GM12878 (cell line): ENCODE measurements at regions not wholly inside any gene's neighbourhood (a gene's known extent, or its start where the extent isn't known, plus 50 kb on each side); places are given as distances from the start of the nearest gene placed in this dataset.

Experiments used
- ATAC-seq: fragments of 200-7000 bp; cut with Tn5 transposase; 3 replicates; pipeline ENCODE4 v1.9.1; 2020; ENCODE audit warnings: mild to moderate bottlenecking, moderate library complexity
- BruUV-seq: library from RNA; stranded (reverse); fragments of 400-500 nt; replicated peaks from 2 replicates; lab custom pipeline; 2021; lab: Mats Ljungman, UMichigan
- CTCF ChIA-PET: fragments of 300-600 bp; sonication (Branson Sonifier 250); formaldehyde crosslinking; extraction: SDS; loops from one replicate; lab custom pipeline; 2021; ENCODE audit warnings: inconsistent platforms; lab: Yijun Ruan, JAX
- POLR2A ChIA-PET: fragments of 350-600 bp; formaldehyde crosslinking; extraction: SDS; loops from one replicate; lab custom pipeline; 2021; ENCODE audit warnings: inconsistent platforms; lab: Charles Lee
- RAD21 ChIA-PET: fragments of 300-600 bp; sonication (Branson Sonifier 250); formaldehyde crosslinking; loops from one replicate; lab custom pipeline; 2023; ENCODE audit warnings: antibody characterized with exemption; ENCODE audit not compliant: unreplicated experiment; lab: Charles Lee
- SMC1A ChIA-PET: fragments of 300-600 bp; sonication (Branson Sonifier 250); formaldehyde crosslinking; loops from one replicate; lab custom pipeline; 2023; ENCODE audit not compliant: unreplicated experiment, uncharacterized antibody; lab: Charles Lee
- DNase-seq: peaks from one replicate; pipeline ENCODE4 v3.0.0-alpha.2; 2011; ENCODE audit warnings: low read depth, low spot score
- FAIRE-seq: peaks from 3 replicates; lab custom pipeline; 2011; peaks lifted over from hg19 to GRCh38; lab: Jason Lieb, UNC
- H2AFZ ChIP-seq: 2 replicates; pipeline ENCODE4 v1.6.0; 2011; ENCODE audit warnings: low read depth, low read length, control low read depth; ENCODE audit not compliant: control insufficient read depth
- H3K27ac ChIP-seq: 2 replicates; pipeline ENCODE4 v1.5.1; 2011; ENCODE audit warnings: control low read depth; ENCODE audit not compliant: control insufficient read depth, insufficient read depth
- H3K27me3 ChIP-seq, 2 experiments: replicated peaks in 1 of 2; 2 replicates each; pipeline versions ENCODE4 v1.6.0 to v1.6.1; 2011; ENCODE audit warnings: low read length in 1 of 2; ENCODE audit not compliant: control insufficient read depth in 2 of 2, insufficient read depth in 2 of 2
- H3K36me3 ChIP-seq, 2 experiments: 2 replicates each; pipeline ENCODE4 v1.5.1; 2011; ENCODE audit warnings: low read length in 1 of 2; ENCODE audit not compliant: control insufficient read depth in 2 of 2, insufficient read depth in 2 of 2
- H3K4me1 ChIP-seq: 2 replicates; pipeline ENCODE4 v1.6.1; 2011; ENCODE audit warnings: mild to moderate bottlenecking, low read length, moderate library complexity, mixed read lengths; ENCODE audit not compliant: control insufficient read depth, insufficient read depth
- H3K4me2 ChIP-seq: 2 replicates; pipeline ENCODE4 v1.6.0; 2011; ENCODE audit warnings: control low read depth; ENCODE audit not compliant: control insufficient read depth, insufficient read depth
- H3K4me3 ChIP-seq: fragments of 200-600 bp; sonication (generic); 2 replicates; pipeline ENCODE4 v1.5.1; 2016
- H3K79me2 ChIP-seq: 2 replicates; pipeline ENCODE4 v1.6.0; 2011; ENCODE audit warnings: low read length; ENCODE audit not compliant: control insufficient read depth, insufficient read depth
- H3K9ac ChIP-seq: 2 replicates; pipeline ENCODE4 v1.8.0; 2011; ENCODE audit warnings: low read length, control low read depth, mixed read lengths; ENCODE audit not compliant: control insufficient read depth, insufficient read depth
- H3K9me3 ChIP-seq: replicated peaks from 3 replicates; pipeline ENCODE4 v1.5.1; 2011; ENCODE audit warnings: mild to moderate bottlenecking, low read length; ENCODE audit not compliant: control insufficient read depth, insufficient read depth
- H4K20me1 ChIP-seq: 2 replicates; pipeline ENCODE4 v1.6.0; 2011; ENCODE audit not compliant: control insufficient read depth, insufficient read depth
- CTCF ChIP-seq, 3 experiments: IDR thresholded peaks in 2 of 3; conservative IDR thresholded peaks in 1 of 3; 2 replicates each; pipeline ENCODE4 v1.5.1; 2011; ENCODE audit warnings: low read depth in 3 of 3, low read length in 3 of 3, mild to moderate bottlenecking in 3 of 3, control low read depth in 2 of 3, moderate library complexity in 2 of 3, inconsistent platforms in 1 of 3, mixed read lengths in 1 of 3; ENCODE audit not compliant: control insufficient read depth in 2 of 3, insufficient read depth in 1 of 3; ENCODE audit errors: extremely low read depth in 1 of 3
- DPF2 ChIP-seq: fragments of 450-650 bp; IDR thresholded peaks from 2 replicates; pipeline ENCODE4 v1.6.1; 2017; ENCODE audit warnings: mild to moderate bottlenecking
- E2F4 ChIP-seq: IDR thresholded peaks from 2 replicates; pipeline ENCODE4 v1.6.1; 2012; ENCODE audit warnings: low read depth, low read length, improper control_type of control experiment
- EGR1 ChIP-seq, 2 experiments: IDR thresholded peaks; 1 replicate in 1 of 2; 2 replicates in 1 of 2; pipeline ENCODE4 v1.6.1; 2011 to 2012; ENCODE audit warnings: low read depth in 2 of 2, low read length in 2 of 2, borderline replicate concordance in 1 of 2, mild to moderate bottlenecking in 1 of 2, moderate library complexity in 1 of 2
- IKZF2 ChIP-seq, 2 experiments: fragments of 450-650 bp; IDR thresholded peaks; 2 replicates each; pipeline ENCODE4 v1.6.1; 2017; ENCODE audit warnings: mild to moderate bottlenecking in 2 of 2, moderate library complexity in 2 of 2
- KAT2A ChIP-seq: conservative IDR thresholded peaks from 2 replicates; pipeline ENCODE4 v1.6.1; 2011; ENCODE audit warnings: low read depth, low read length; ENCODE audit not compliant: control insufficient read depth
- LARP7 ChIP-seq: fragments of 450-650 bp; IDR thresholded peaks from 2 replicates; pipeline ENCODE4 v1.6.1; 2017; ENCODE audit warnings: mild to moderate bottlenecking
- YY1 ChIP-seq: IDR thresholded peaks from 2 replicates; pipeline ENCODE4 v1.6.1; 2011; ENCODE audit warnings: low read depth, mild to moderate bottlenecking, low read length
- ZBTB4 ChIP-seq: fragments of 450-650 bp; formaldehyde crosslinking; IDR thresholded peaks from 2 replicates; pipeline ENCODE4 v1.4.0; 2022; ENCODE audit warnings: mild to moderate bottlenecking, moderate library complexity
- ZSCAN29 ChIP-seq: fragments of 450-650 bp; IDR thresholded peaks from 2 replicates; pipeline ENCODE4 v1.6.1; 2017; ENCODE audit warnings: mild to moderate bottlenecking, moderate library complexity
- WGBS: methylation state at CpG from one replicate; pipeline ENCODE4 v1.1.6; 2016; ENCODE audit warnings: low lambda C conversion rate; ENCODE audit not compliant: insufficient replicate concordance, insufficient coverage; ENCODE audit errors: missing lambda C conversion rate; 5-methylcytosine and 5-hydroxymethylcytosine counted together
- in situ Hi-C: fragments of 300-500 bp; cut with MboI; formaldehyde crosslinking; loops from 9 replicates; pipeline ENCODE4 v1.14.3; 2018; ENCODE audit warnings: mixed read lengths
- intact Hi-C: fragments of 100-400 bp; cut with micrococcal nuclease; formaldehyde crosslinking; loops from one replicate; pipeline ENCODE4 v1.14.2; 2022; ENCODE audit not compliant: unreplicated experiment

GRCh38 chr1:118325550-118326225 lies 140.7 kb upstream of the SPAG17 start:
- ChIA-PET CTCF (no interaction called here), RAD21 (no interaction called here), SMC1A (no interaction called here), POLR2A (no interaction called here)
- Histone ChIP-seq H3K4me3 (no peak overlapping the region), H2AFZ (no peak overlapping the region), H3K9ac (no peak overlapping the region), H3K4me2 (no peak overlapping the region), H4K20me1 (no peaks in the 10 kb centered on the region), H3K36me3 (no peaks in the 10 kb centered on the region), H3K9me3 (peaks cover 1% of the 10 kb centered on the region; the same call in 1 of the 3 replicates), H3K27me3 (no peaks in the 10 kb centered on the region), H3K79me2 (no peaks in the 10 kb centered on the region), H3K27ac (no peak overlapping the region), H3K4me1 (no peaks in the 10 kb centered on the region)
- intact Hi-C loops = no loop called here
- FAIRE-seq = no peak
- no TSS peak for BruUV-seq
- ATAC-seq = no peak
- in situ Hi-C loops = no loop called here
- TF ChIP-seq CTCF (IDR thresholded peaks at IDR 0.05 in 2 of 3, conservative IDR thresholded peaks at IDR 0.05 in 1 of 3; ENCODE audit: control insufficient read depth in 2 of 3, extremely low read depth in 1 of 3, insufficient read depth in 1 of 3, low read depth in 3 of 3, low read length in 3 of 3) = no peak
- DNase-seq = no peak

- intact Hi-C loops = no loop called here
- WGBS = 0% methylated on average over 1 of the region's 1 CpG
- ATAC-seq (no peak), FAIRE-seq (no peak), DNase-seq (no peak)
- no TSS peak for BruUV-seq
- CTCF ChIA-PET = no interaction called here
- H3K4me3 ChIP-seq = no peak overlapping the region
- no peaks in the 10 kb centered on the region for H3K79me2 ChIP-seq
- POLR2A ChIA-PET = no interaction called here
- TF ChIP-seq ZBTB4 (CRISPR knock-in tag) (no peak), IKZF2 (IDR thresholded peaks at IDR 0.05) (no peak), YY1 (no peak), LARP7 (no peak), E2F4 (no peak), EGR1 (IDR thresholded peaks at IDR 0.05; ENCODE audit: borderline replicate concordance in 1 of 2, low read depth in 2 of 2, low read length in 2 of 2) (no peak), KAT2A (no peak), DPF2 (no peak), ZSCAN29 (no peak)
- H3K36me3 ChIP-seq = no peaks in the 10 kb centered on the region
- H3K4me2 ChIP-seq = no peak overlapping the region
- H3K9ac ChIP-seq = no peak overlapping the region
- no peaks in the 10 kb centered on the region for H3K4me1 ChIP-seq
- no peak overlapping the region for H2AFZ ChIP-seq
- H3K9me3 ChIP-seq = peaks cover 1% of the 10 kb centered on the region; the same call in 1 of the 3 replicates
- SMC1A ChIA-PET = no interaction called here
- no peaks in the 10 kb centered on the region for H4K20me1 ChIP-seq
- no peak overlapping the region for H3K27ac ChIP-seq
- RAD21 ChIA-PET = no interaction called here
- in situ Hi-C loops = no loop called here
- no peaks in the 10 kb centered on the region for H3K27me3 ChIP-seq
Observed at GRCh38 chr1:118323246-118323645, 138.2 kb upstream of the SPAG17 start.
